Esophagus muscularis mucosa (tissue), 4 donors: ENCODE measurements at regions not wholly inside any gene's neighbourhood (a gene's known extent, or its start where the extent isn't known, plus 50 kb on each side); places are given as distances from the start of the nearest gene placed in this dataset.
"Not testable (repeated sequence)": the region's sequence is repeated elsewhere in the genome, so short reads cannot be mapped to it uniquely, and the experiment has no call there.

Experiments
- EP300 ChIP-seq: sonication (generic); formaldehyde crosslinking; IDR thresholded peaks from one replicate; pipeline ENCODE4 v1.6.1; 2017; ENCODE audit warnings: antibody characterized with exemption
- POLR2A ChIP-seq: fragments of 450-650 bp; IDR thresholded peaks from one replicate; pipeline ENCODE4 v1.6.1; 2017; ENCODE audit warnings: antibody characterized with exemption, moderate library complexity, mild to moderate bottlenecking, low read depth
- TF ChIP-seq, protein P1 (sequence below), 3 experiments: fragments of 200-600 bp in 2 of 3; fragments of 450-650 bp in 1 of 3; sonication (generic) in 2 of 3; IDR thresholded peaks; one replicate each; pipeline ENCODE4 v1.5.1; 2017 to 2019; ENCODE audit warnings: antibody characterized with exemption in 3 of 3, mild to moderate bottlenecking in 2 of 3, moderate library complexity in 1 of 3

DNA sequence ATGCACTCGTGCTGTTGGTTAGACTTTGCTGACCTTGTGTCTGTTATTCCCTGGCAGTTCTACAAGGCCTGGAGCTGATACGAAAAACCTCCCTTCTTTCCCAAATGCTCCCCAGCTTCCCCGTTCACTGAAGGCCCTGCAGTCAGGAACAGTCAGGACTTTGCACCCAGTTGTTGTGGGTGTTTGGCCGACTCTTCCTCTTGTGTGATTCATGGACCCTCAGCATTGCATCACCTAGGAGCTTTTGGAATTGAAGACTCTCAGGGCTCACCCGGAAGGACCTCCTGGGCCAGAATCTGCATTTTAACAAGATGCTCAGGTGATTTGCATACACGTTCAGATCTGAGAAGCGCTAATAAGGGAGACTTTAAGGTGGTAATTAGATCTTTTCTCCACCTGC lies 67.2 kb upstream of the FAM90A1 start:
- TF ChIP-seq POLR2A, EP300: not testable (repeated sequence)
- TF ChIP-seq, protein P1, sequence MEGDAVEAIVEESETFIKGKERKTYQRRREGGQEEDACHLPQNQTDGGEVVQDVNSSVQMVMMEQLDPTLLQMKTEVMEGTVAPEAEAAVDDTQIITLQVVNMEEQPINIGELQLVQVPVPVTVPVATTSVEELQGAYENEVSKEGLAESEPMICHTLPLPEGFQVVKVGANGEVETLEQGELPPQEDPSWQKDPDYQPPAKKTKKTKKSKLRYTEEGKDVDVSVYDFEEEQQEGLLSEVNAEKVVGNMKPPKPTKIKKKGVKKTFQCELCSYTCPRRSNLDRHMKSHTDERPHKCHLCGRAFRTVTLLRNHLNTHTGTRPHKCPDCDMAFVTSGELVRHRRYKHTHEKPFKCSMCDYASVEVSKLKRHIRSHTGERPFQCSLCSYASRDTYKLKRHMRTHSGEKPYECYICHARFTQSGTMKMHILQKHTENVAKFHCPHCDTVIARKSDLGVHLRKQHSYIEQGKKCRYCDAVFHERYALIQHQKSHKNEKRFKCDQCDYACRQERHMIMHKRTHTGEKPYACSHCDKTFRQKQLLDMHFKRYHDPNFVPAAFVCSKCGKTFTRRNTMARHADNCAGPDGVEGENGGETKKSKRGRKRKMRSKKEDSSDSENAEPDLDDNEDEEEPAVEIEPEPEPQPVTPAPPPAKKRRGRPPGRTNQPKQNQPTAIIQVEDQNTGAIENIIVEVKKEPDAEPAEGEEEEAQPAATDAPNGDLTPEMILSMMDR (IDR thresholded peaks at IDR 0.05): not testable (repeated sequence)
